RKO (cell line): ENCODE measurements at regions not wholly inside any gene's neighbourhood (a gene's known extent, or its start where the extent isn't known, plus 50 kb on each side); places are given as distances from the start of the nearest gene placed in this dataset.
"Not testable (repeated sequence)": the region's sequence is repeated elsewhere in the genome, so short reads cannot be mapped to it uniquely, and the experiment has no call there.

Source experiments
- DNase-seq: peaks from one replicate; pipeline ENCODE4 v3.0.0-alpha.2; 2016; ENCODE audit warnings: low spot score

- peak; percentile 29 for DNase-seq
Measured at GRCh38 chr10:38209332-38209731, 115.2 kb downstream of the ZNF37A start.

GRCh38 chr10:38209748-38210147 lies 115.6 kb downstream of the ZNF37A start:
- DNase-seq = not testable (repeated sequence)

DNA sequence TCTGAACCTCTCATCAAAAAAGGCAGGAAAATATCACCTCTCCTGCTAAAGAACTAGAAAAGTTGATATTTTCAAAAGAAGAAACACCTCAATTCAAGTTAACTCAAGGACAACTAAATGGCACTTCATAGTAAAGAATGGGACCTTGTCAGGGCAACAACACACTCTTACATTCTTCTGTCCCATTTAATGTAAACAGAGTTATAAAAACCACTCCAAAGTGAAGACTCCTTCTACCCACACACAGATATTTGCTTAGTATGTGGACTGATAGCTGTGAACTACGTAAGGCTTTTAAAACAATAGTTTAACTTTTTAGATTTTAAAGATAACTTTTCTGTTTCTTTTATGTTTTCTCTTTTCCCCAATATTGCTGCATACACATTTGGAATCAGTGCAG lies 118.3 kb downstream of the ZNF37A start:
- DNase-seq = no peak

GRCh38 chr10:38226385-38226784 lies 132.2 kb downstream of the ZNF37A start:
- no peak for DNase-seq

GRCh38 chr10:38228394-38228793 lies 134.3 kb downstream of the ZNF37A start:
- DNase-seq = no peak

GRCh38 chr10:38238479-38238878 lies 144.3 kb downstream of the ZNF37A start:
- DNase-seq = not testable (repeated sequence)

DNA sequence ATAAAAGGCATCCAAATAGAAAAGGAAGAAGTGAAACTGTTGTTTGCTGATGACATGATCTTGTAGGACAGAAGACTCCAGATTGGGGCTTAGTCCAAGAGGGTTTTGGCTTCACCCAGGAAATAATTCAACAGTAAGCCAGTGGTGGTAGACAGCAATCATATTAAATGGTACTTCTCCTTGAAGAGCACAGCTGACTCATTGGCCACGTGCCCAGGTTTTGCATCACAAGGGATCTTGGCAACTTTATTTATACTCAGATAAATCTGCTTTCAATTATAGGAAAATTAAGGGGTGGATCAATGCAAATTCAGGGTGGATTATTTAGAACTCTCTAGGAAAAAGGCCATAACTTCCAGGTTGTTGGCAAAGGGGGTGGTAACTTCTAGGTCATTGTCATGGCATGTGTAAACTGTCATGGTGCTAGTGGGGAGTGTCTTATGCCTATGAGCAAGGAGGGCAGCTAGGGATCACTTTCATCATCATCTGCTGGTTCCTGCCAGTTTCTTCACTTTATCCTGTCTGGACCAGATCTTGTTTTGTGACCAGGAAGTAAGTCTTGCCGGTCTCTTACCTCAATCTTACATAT lies 148.0 kb downstream of the ZNF37A start:
- DNase-seq = peak; percentile 25

DNA sequence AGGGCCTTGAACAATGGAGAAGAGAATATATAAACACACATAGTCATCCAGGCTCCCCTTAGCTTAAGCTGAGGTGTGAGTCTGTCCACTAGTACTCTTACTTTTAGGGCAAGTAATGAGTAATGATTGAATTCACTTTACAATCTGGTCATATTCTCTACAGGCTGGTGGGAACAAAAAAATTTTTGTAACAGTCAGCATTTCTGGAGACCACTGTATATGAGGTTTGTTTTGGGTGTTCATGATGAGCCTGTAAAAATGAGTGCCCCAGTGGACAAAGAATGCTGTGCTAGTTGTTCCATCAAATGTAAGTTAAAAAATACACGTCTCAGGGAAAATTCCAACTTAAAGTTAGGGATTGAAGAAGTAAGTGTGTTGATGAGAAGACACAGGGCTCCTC lies 154.0 kb downstream of the ZNF37A start:
- not testable (repeated sequence) for DNase-seq

DNA sequence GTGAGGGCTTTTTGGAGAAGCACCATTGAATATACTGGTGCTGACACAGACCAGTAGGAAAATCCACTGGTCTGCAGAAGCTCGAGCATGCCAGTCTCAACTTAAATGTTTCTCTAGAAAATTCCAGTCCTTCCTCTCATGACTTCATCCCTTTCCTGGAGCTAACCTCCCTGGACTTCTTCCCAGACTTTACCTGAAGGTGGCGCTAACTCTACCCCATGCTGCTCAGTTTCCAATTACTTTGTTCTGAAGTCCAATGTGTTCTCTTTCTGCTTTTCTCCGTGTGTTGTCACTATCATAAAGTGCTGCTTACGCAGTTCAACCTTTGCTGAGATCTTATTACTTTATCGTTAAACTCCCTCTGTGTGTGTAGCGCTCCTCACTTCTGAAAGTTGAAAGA lies 158.4 kb downstream of the ZNF37A start:
- DNase-seq = not testable (repeated sequence)

- DNase-seq = not testable (repeated sequence)
Measured at GRCh38 chr10:38267555-38267954, 173.4 kb downstream of the ZNF37A start.

- DNase-seq = not testable (repeated sequence)
Measured at GRCh38 chr10:38271031-38271430, 176.9 kb downstream of the ZNF37A start.

DNA sequence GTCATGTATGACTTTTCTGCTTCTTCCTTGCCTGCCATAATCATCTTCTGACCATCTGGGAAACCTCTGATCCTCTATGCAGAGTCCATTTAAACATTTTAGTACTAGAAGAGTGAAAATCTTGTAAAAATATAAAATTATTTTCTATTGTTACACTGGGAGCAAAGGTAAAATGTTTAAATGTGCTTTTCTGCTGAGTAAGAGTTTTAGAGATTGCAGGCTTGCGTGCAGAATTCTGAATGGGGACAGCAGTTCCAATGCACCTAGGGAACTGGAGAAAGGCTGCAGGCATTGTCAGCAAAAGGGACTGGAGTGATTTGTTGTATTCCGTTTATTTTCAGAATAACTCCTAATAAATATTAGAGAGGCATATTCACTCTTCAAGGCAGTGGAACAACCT lies 180.7 kb downstream of the ZNF37A start:
- not testable (repeated sequence) for DNase-seq

- DNase-seq = not testable (repeated sequence)
Measured at GRCh38 chr10:38292560-38292959, 198.4 kb downstream of the ZNF37A start.

DNA sequence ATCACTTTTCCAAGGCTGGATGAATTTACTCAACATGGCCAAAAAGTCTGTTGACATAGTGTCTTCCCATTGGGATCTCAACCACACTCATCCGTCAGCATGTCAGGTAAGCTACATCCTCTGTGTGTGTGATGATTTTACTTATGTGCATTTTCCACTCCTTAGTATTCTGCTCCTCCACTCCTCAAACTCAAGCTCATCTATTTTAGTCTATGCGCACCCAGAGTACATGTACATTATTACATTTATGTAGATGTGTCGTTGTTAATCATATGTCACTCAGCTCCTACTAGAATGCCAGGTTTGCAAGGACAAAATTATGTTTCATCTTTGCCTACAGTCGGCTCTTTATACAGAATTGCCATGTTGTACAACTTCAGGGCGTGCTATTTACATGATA lies 216.0 kb downstream of the ZNF37A start:
- DNase-seq = not testable (repeated sequence)

DNA sequence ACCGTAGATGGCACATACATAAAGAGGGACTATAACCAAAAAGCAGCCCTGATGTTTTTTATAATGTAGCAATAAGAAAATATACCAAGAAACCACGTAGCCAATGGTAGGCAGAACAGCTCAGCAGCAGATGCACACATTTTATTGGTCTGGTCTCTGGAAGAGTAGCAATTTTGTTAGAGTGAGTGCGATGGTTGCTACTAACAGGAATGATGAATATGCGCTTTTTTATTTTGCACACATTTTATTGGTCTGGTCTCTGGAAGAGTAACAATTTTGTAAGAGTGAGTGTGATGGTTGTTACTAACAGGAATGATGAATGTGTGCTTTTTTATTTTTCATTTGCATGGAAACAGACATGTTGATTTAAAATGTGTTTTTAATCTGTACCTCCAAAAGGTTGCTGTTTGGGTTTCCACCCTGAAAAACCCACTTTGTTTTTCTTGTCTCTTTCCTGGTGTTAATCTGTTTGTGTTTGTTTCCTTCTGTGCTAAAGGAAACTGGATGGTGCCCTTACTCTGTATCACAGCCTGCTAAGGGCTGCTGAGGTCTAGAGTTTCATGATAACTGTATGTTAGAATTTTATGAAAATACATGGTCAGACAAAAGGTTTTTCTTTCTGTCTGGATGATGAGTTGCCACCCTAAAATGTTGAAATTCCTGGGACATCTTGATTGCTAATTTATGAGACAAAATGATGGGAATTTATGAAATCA lies 221.1 kb downstream of the ZNF37A start:
- not testable (repeated sequence) for DNase-seq

DNA sequence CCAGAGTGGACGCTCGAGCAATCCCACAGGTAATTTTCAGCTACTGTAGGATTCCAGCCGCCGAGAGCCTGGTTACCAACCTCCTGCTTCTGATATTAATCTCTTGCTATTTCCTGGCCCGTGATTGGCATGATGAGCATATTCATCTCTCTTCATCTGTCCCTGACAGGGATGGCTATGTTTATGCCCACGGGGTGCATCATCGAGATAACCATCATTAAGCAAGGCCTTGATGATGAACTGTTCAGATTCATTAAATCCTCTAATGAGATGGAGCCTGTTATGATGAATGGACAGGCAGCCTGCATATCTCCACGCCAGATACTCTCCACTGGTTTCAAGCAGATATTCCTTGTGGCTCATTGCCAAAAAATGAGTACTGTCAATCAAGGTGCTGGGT lies 227.3 kb downstream of the ZNF37A start:
- not testable (repeated sequence) for DNase-seq

- DNase-seq = not testable (repeated sequence)
Measured at GRCh38 chr10:38330306-38330705, 236.2 kb downstream of the ZNF37A start.

DNA sequence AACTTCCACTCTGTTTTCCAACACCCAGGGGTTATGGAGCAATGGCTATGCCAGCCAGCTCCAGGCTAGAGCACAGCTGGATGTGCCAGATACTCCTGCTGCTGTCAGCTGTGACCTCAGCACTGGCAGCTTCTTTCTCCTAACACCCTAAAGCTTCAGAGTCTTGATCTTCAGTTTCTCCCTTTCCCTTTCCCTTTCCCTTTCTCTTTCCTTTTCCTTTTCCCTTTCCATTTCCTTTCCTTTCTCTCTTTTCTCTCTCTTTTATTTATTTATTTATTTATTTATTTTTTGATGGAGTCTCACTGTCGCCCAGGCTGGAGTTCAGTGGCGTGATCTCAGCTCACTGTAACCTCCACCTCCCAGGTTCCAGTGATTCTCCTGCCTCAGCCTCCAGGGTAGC lies 237.0 kb downstream of the ZNF37A start:
- not testable (repeated sequence) for DNase-seq

GRCh38 chr10:38333699-38334098 lies 239.6 kb downstream of the ZNF37A start:
- DNase-seq = not testable (repeated sequence)

GRCh38 chr10:38350645-38351044 lies 256.5 kb downstream of the ZNF37A start:
- not testable (repeated sequence) for DNase-seq

GRCh38 chr10:38354410-38354809 lies 260.3 kb downstream of the ZNF37A start:
- DNase-seq = not testable (repeated sequence)

- DNase-seq = peak; percentile 56
Measured at GRCh38 chr10:38355911-38356526, 261.9 kb downstream of the ZNF37A start.

- not testable (repeated sequence) for DNase-seq
Measured at GRCh38 chr10:38356527-38356926, 262.4 kb downstream of the ZNF37A start.
